ENCODE measurements at regions not wholly inside any gene's neighbourhood (a gene's known extent, or its start where the extent isn't known, plus 50 kb on each side); places are given as distances from the start of the nearest gene placed in this dataset.

- H3K4me3 ChIP-seq (ENCODE audit: low read depth, low read length), result no peak overlapping the region
- no peak for DNase-seq (ENCODE audit: low read depth)
- TF ChIP-seq, protein P1, sequence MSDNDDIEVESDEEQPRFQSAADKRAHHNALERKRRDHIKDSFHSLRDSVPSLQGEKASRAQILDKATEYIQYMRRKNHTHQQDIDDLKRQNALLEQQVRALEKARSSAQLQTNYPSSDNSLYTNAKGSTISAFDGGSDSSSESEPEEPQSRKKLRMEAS (IDR thresholded peaks at IDR 0.05; ENCODE audit: low read depth, low read length), result no peak
- TF ChIP-seq CTCF (IDR thresholded peaks at IDR 0.05; ENCODE audit: low read depth, low read length), result no peak
- TF ChIP-seq MYC (IDR thresholded peaks at IDR 0.05; ENCODE audit: low read depth, low read length), result no peak
- no peak for TF ChIP-seq POLR2A (IDR thresholded peaks at IDR 0.05; ENCODE audit: extremely low read depth, insufficient read length)
These were observed 125.2 kb upstream of the LGALSL start for GRCh38 chr2:64328756-64329155.

DNA sequence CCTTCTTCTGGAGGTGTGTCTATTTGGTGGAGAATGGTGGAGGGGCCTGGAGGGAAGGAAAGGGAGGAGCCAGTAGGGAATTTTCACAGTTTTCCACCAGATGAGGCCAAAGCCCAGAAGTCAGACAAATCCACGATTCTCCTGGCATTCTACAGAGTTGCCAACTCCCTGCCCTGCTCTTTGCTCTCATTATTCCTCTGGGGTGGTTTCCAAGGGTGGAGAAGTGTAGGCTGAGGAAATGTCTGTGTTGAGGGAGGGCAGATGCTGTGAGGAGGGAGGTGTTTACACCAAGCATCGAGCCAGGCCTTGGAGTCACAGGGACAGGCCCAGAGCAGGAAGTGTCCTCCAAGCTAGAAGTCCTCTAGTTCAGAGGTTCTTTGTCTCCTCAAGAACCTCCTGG, 124.1 kb upstream of the LGALSL start:
- H3K4me3 ChIP-seq (ENCODE audit: low read depth, low read length), result no peak overlapping the region
- no peak for DNase-seq (ENCODE audit: low read depth)
- TF ChIP-seq, protein P1 (IDR thresholded peaks at IDR 0.05; ENCODE audit: low read depth, low read length), result no peak
- TF ChIP-seq POLR2A (IDR thresholded peaks at IDR 0.05; ENCODE audit: extremely low read depth, insufficient read length), result no peak
- no peak for TF ChIP-seq MYC (IDR thresholded peaks at IDR 0.05; ENCODE audit: low read depth, low read length)
- TF ChIP-seq CTCF (IDR thresholded peaks at IDR 0.05; ENCODE audit: low read depth, low read length), result no peak

DNA sequence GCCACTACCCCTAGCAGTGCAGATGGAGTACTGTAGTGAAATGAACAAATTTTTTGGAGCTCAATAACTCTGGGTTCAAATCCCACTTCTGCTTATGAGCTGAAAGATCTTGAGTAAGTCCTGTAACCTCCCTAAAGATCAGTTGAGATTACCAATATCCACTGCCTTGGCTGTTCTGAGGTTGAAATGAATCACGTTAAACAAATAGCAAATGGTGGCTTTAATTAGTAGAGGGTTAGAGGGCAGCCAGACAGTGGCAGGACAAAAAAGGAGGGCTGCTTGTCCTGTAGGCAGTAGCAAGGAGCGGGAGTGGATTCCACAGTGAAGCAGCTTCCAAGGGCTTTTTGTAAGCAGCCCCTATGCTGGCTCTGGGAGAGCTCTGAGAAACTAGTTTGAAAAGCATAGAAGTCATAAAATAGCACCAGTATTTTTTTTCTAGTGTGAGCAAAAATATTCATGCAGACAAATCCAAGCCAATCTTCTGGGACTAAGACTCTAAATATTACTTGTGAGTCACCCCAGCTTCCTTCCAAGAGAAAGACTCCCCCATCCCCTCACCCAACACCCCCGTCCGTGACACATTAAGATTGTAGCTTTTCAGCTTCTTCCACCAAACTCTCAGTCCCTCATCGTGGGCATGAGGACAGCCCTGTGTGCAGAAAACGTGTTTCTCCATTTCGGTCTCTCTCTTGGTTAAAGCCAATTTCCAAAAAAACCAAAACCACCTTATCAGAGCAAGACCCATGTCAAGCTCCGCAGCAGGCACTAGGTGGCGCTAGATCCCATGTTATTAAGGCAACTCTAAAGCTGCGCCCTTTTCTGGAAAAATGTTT, 123.5 kb upstream of the LGALSL start:
- TF ChIP-seq MYC (IDR thresholded peaks at IDR 0.05; ENCODE audit: low read depth, low read length) (no peak), POLR2A (IDR thresholded peaks at IDR 0.05; ENCODE audit: extremely low read depth, insufficient read length) (no peak), CTCF (IDR thresholded peaks at IDR 0.05; ENCODE audit: low read depth, low read length) (peak; percentile 95)
- TF ChIP-seq, protein P1 (IDR thresholded peaks at IDR 0.05; ENCODE audit: low read depth, low read length), result peak; percentile 45; the same call in 1 of the 2 replicates
- H3K4me3 ChIP-seq (ENCODE audit: low read depth, low read length), result peak overlapping the region; percentile 33
- peak; percentile 89 for DNase-seq (ENCODE audit: low read depth)

- no peak overlapping the region for H3K4me3 ChIP-seq (ENCODE audit: low read depth, low read length)
- TF ChIP-seq MYC (IDR thresholded peaks at IDR 0.05; ENCODE audit: low read depth, low read length) (no peak), CTCF (IDR thresholded peaks at IDR 0.05; ENCODE audit: low read depth, low read length) (no peak), POLR2A (IDR thresholded peaks at IDR 0.05; ENCODE audit: extremely low read depth, insufficient read length) (no peak)
- TF ChIP-seq, protein P1 (IDR thresholded peaks at IDR 0.05; ENCODE audit: low read depth, low read length), result no peak
- no peak for DNase-seq (ENCODE audit: low read depth)
These were observed 122.8 kb upstream of the LGALSL start for GRCh38 chr2:64331114-64331645.

DNA sequence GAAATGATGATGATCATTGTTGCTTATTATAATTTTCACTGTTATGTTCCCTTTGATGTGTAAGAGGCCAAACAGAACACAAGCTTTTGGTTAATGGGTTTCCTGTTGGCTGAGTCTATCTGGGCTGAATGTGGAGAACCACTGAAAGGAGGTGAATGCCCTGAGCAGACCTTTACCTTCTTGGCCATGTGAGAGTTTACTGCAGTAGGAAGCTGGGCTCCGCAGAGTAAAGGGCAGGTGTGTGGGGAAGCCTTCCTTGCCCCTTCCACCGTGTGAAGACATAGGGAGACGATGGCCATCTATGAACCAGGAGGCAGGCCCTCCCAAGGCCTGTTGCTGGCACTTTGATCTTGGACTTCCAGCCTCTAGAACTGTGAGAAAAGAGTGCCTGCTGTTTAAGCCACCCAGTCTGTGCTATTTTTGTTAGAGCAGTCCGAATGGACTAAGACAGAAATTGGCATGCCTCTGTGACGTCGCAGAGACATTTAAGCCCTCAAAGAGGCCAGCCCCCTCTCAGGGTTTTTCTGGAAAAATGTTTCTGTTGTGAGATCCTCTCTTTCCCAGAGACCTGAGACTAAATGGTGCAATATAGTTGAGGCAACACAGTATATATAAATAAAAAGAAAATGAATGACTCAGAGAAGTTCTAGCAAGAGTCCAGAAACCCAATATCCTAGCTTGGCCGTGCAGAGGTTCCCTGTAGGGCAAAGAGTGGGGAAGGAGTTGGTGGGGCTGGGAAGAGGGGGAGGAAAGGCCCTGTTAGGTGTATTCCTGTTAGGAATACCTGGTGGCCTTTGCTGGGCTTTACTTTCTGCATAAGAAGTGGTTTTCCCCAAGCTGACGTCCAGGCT, 121.9 kb upstream of the LGALSL start:
- TF ChIP-seq MYC (IDR thresholded peaks at IDR 0.05; ENCODE audit: low read depth, low read length) (no peak), CTCF (IDR thresholded peaks at IDR 0.05; ENCODE audit: low read depth, low read length) (no peak), POLR2A (IDR thresholded peaks at IDR 0.05; ENCODE audit: extremely low read depth, insufficient read length) (no peak)
- TF ChIP-seq, protein P1 (IDR thresholded peaks at IDR 0.05; ENCODE audit: low read depth, low read length), result no peak
- H3K4me3 ChIP-seq (ENCODE audit: low read depth, low read length), result no peak overlapping the region
- no peak for DNase-seq (ENCODE audit: low read depth)
